Peyer's patch (tissue), 4 donors: ENCODE measurements at regions not wholly inside any gene's neighbourhood (a gene's known extent, or its start where the extent isn't known, plus 50 kb on each side); places are given as distances from the start of the nearest gene placed in this dataset.
"Not testable (repeated sequence)": the region's sequence is repeated elsewhere in the genome, so short reads cannot be mapped to it uniquely, and the experiment has no call there.

Source experiments
- DNase-seq, 3 donors: peaks; one replicate each; pipeline ENCODE4 v3.0.0-alpha.2; 2017 to 2019
- H3K27ac ChIP-seq, 4 donors: fragments of 200-600 bp; sonication (generic); one replicate each; pipeline ENCODE4 v1.5.1; 2016 to 2019
- H3K27me3 ChIP-seq, 2 donors: fragments of 200-600 bp; sonication (generic); one replicate each; pipeline ENCODE4 v1.5.1; 2019
- H3K36me3 ChIP-seq, 3 donors: fragments of 200-600 bp; sonication (generic); one replicate each; pipeline ENCODE4 v1.5.1; 2016 to 2019
- H3K4me1 ChIP-seq, 4 donors: fragments of 200-600 bp; sonication (generic); one replicate each; pipeline ENCODE4 v1.5.1; 2016 to 2019
- H3K4me3 ChIP-seq, 4 donors: fragments of 200-600 bp; sonication (generic); 1 replicate in 3 of 4; 2 replicates in 1 of 4; pipeline ENCODE4 v1.5.1; 2016 to 2019; ENCODE audit warnings: mild to moderate bottlenecking in 1 of 4
- H3K9me3 ChIP-seq, 4 donors: fragments of 200-600 bp; sonication (generic); one replicate each; pipeline ENCODE4 v1.5.1; 2016 to 2019; ENCODE audit warnings: mild to moderate bottlenecking in 1 of 4
- CTCF ChIP-seq, 6 experiments: fragments of 450-650 bp in 4 of 6; fragments of 200-600 bp in 2 of 6; sonication (generic) in 1 of 6; IDR thresholded peaks; one replicate each; pipeline ENCODE4 v1.5.1; 2017 to 2019; ENCODE audit warnings: antibody characterized with exemption in 6 of 6, mild to moderate bottlenecking in 3 of 6, moderate library complexity in 1 of 6
- POLR2A ChIP-seq, 2 donors: fragments of 450-650 bp; IDR thresholded peaks; one replicate each; pipeline ENCODE4 v1.5.1; 2017; ENCODE audit warnings: antibody characterized with exemption in 2 of 2, mild to moderate bottlenecking in 2 of 2, moderate library complexity in 2 of 2

- Histone ChIP-seq H3K9me3 (no peaks in the 10 kb centered on the region), H3K27me3 (no peaks in the 10 kb centered on the region), H3K4me3 (no peak overlapping the region), H3K4me1 (no peaks in the 10 kb centered on the region), H3K27ac (no peak overlapping the region), H3K36me3 (no peaks in the 10 kb centered on the region)
- TF ChIP-seq CTCF (IDR thresholded peaks at IDR 0.05) (no peak), POLR2A (IDR thresholded peaks at IDR 0.05) (no peak)
- no peak for DNase-seq
Measured at GRCh38 chr6:115055579-115055978, 712.8 kb upstream of the HS3ST5 start.

- H3K36me3 ChIP-seq, DNase-seq, H3K27me3 ChIP-seq, H3K4me1 ChIP-seq, H3K27ac ChIP-seq, H3K4me3 ChIP-seq, H3K9me3 ChIP-seq: not testable (repeated sequence)
Measured at GRCh38 chr6:115054242-115054641, 711.4 kb upstream of the HS3ST5 start.

- no peaks in the 10 kb centered on the region for H3K9me3 ChIP-seq
- no peak for DNase-seq
- H3K27me3 ChIP-seq = no peaks in the 10 kb centered on the region
- no peaks in the 10 kb centered on the region for H3K4me1 ChIP-seq
- no peaks in the 10 kb centered on the region for H3K36me3 ChIP-seq
- H3K27ac ChIP-seq = no peak overlapping the region
- H3K4me3 ChIP-seq = no peak overlapping the region
- no peak for TF ChIP-seq CTCF (IDR thresholded peaks at IDR 0.05)
- TF ChIP-seq POLR2A (IDR thresholded peaks at IDR 0.05) = no peak
Measured at GRCh38 chr6:115053169-115053860, 710.5 kb upstream of the HS3ST5 start.

GRCh38 chr6:115016593-115016992, 673.8 kb upstream of the HS3ST5 start:
- TF ChIP-seq POLR2A (IDR thresholded peaks at IDR 0.05) = no peak
- TF ChIP-seq CTCF (IDR thresholded peaks at IDR 0.05) = no peak

GRCh38 chr6:115004982-115005381, 662.2 kb upstream of the HS3ST5 start:
- Histone ChIP-seq H3K27ac (no peak overlapping the region), H3K27me3 (no peaks in the 10 kb centered on the region), H3K4me1 (no peaks in the 10 kb centered on the region), H3K4me3 (no peak overlapping the region), H3K36me3 (no peaks in the 10 kb centered on the region), H3K9me3 (no peaks in the 10 kb centered on the region)
- no peak for DNase-seq
- TF ChIP-seq CTCF (IDR thresholded peaks at IDR 0.05) (no peak), POLR2A (IDR thresholded peaks at IDR 0.05) (no peak)

More at GRCh38 chr6:115016593-115016992, 673.8 kb upstream of the HS3ST5 start:
- Histone ChIP-seq H3K9me3 (no peaks in the 10 kb centered on the region), H3K36me3 (no peaks in the 10 kb centered on the region), H3K4me3 (no peak overlapping the region), H3K4me1 (no peaks in the 10 kb centered on the region), H3K27me3 (no peaks in the 10 kb centered on the region), H3K27ac (no peak overlapping the region)
- DNase-seq = no peak

GRCh38 chr6:115004204-115004603, 661.4 kb upstream of the HS3ST5 start:
- Histone ChIP-seq H3K27me3 (no peaks in the 10 kb centered on the region), H3K4me1 (no peaks in the 10 kb centered on the region), H3K4me3 (no peak overlapping the region), H3K27ac (no peak overlapping the region), H3K9me3 (no peaks in the 10 kb centered on the region), H3K36me3 (no peaks in the 10 kb centered on the region)
- TF ChIP-seq POLR2A (IDR thresholded peaks at IDR 0.05) (no peak), CTCF (IDR thresholded peaks at IDR 0.05) (no peak)
- no peak for DNase-seq
